Left lung (tissue), 4 donors: ENCODE measurements at regions not wholly inside any gene's neighbourhood (a gene's known extent, or its start where the extent isn't known, plus 50 kb on each side); places are given as distances from the start of the nearest gene placed in this dataset.

Experiments used
- ATAC-seq: fragments of 200-7000 bp; cut with Tn5 transposase; one replicate; pipeline ENCODE4 v1.9.1; 2020; ENCODE audit warnings: moderate library complexity
- DNase-seq, 4 donors: peaks; one replicate each; pipeline ENCODE4 v3.0.0-alpha.2; 2013 to 2020
- H3K27ac ChIP-seq, 2 donors: fragments of 200-600 bp; sonication (generic) in 1 of 2; one replicate each; pipeline versions ENCODE4 v1.5.0 to v1.8.0; 2020 to 2021
- H3K27me3 ChIP-seq, 2 donors: fragments of 200-600 bp; sonication (generic) in 1 of 2; one replicate each; pipeline versions ENCODE4 v1.5.0 to v1.8.0; 2020 to 2021
- H3K36me3 ChIP-seq, 2 donors: fragments of 200-600 bp; sonication (generic) in 1 of 2; one replicate each; pipeline versions ENCODE4 v1.5.0 to v1.8.0; 2020 to 2021
- H3K4me1 ChIP-seq, 2 donors: fragments of 200-600 bp; one replicate each; pipeline ENCODE4 v1.8.0; 2021
- H3K4me3 ChIP-seq, 2 donors: fragments of 200-600 bp; sonication (generic) in 1 of 2; one replicate each; pipeline versions ENCODE4 v1.5.0 to v1.8.0; 2020 to 2021; ENCODE audit warnings: mild to moderate bottlenecking in 1 of 2
- H3K9me3 ChIP-seq, 2 donors: fragments of 200-600 bp; sonication (generic) in 1 of 2; one replicate each; pipeline versions ENCODE4 v1.5.0 to v1.8.0; 2020 to 2021
- intact Hi-C, 2 donors: fragments of 100-400 bp; cut with DNase I; formaldehyde crosslinking; loops; one replicate each; pipeline versions ENCODE4 v1.11.2 to v1.14.2; 2022
- TF ChIP-seq, protein P1 (sequence below), 2 donors: fragments of 200-600 bp; sonication (generic) in 1 of 2; IDR thresholded peaks; one replicate each; pipeline versions ENCODE4 v1.5.0 to v1.8.0; 2021; ENCODE audit warnings: antibody characterized with exemption in 2 of 2
- donor health status: DM: no; HTN: yes; CAD: no.
- donor health status: DM: no; HTN: no; CAD: no.

- Histone ChIP-seq H3K27me3 (no peaks in the 10 kb centered on the region), H3K9me3 (no peaks in the 10 kb centered on the region), H3K4me1 (no peaks in the 10 kb centered on the region), H3K36me3 (no peaks in the 10 kb centered on the region), H3K27ac (no peak overlapping the region), H3K4me3 (no peak overlapping the region)
- DNase-seq (no peak), ATAC-seq (no peak)
- TF ChIP-seq, protein P1, sequence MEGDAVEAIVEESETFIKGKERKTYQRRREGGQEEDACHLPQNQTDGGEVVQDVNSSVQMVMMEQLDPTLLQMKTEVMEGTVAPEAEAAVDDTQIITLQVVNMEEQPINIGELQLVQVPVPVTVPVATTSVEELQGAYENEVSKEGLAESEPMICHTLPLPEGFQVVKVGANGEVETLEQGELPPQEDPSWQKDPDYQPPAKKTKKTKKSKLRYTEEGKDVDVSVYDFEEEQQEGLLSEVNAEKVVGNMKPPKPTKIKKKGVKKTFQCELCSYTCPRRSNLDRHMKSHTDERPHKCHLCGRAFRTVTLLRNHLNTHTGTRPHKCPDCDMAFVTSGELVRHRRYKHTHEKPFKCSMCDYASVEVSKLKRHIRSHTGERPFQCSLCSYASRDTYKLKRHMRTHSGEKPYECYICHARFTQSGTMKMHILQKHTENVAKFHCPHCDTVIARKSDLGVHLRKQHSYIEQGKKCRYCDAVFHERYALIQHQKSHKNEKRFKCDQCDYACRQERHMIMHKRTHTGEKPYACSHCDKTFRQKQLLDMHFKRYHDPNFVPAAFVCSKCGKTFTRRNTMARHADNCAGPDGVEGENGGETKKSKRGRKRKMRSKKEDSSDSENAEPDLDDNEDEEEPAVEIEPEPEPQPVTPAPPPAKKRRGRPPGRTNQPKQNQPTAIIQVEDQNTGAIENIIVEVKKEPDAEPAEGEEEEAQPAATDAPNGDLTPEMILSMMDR (IDR thresholded peaks at IDR 0.05), result no peak
- intact Hi-C loops, result no loop called here
Observed at GRCh38 chrX:82912382-82912781, 595.7 kb upstream of the POU3F4 start.

GRCh38 chrX:82934980-82935379, 573.1 kb upstream of the POU3F4 start:
- DNase-seq (no peak), ATAC-seq (no peak)
- intact Hi-C loops, result no loop called here
- Histone ChIP-seq H3K4me1 (no peaks in the 10 kb centered on the region), H3K27me3 (peaks cover 0 to 3% of the 10 kb centered on the region in 2 donors), H3K27ac (no peak overlapping the region), H3K36me3 (no peaks in the 10 kb centered on the region), H3K9me3 (peaks cover 0 to 2% of the 10 kb centered on the region in 2 donors), H3K4me3 (no peak overlapping the region)
- TF ChIP-seq, protein P1 (IDR thresholded peaks at IDR 0.05), result no peak

DNA sequence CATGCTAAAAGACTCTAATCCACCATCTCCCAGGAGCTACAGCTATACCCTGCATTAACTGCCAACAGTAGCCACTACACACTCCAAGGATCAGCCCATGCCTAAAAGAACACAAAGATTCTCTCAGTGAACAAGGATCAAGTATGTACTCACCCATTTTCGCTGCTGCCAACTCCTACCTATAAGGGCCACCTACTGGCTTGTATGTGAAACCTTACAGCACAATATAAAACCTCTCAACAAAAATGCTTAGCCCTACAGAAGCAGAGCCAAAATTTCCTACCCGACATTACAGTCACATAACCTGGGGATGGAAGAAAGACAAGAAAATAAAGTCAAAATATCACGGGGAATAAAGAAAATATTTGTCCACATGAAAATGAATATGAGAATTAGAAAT, 562.8 kb upstream of the POU3F4 start:
- DNase-seq (no peak), ATAC-seq (no peak)
- no peak overlapping the region for H3K4me3 ChIP-seq
- intact Hi-C loops, result no loop called here
- H3K4me1 ChIP-seq, result no peaks in the 10 kb centered on the region
- TF ChIP-seq, protein P1 (IDR thresholded peaks at IDR 0.05), result no peak
- no peaks in the 10 kb centered on the region for H3K36me3 ChIP-seq
- H3K9me3 ChIP-seq, result no peaks in the 10 kb centered on the region
- no peak overlapping the region for H3K27ac ChIP-seq
- H3K27me3 ChIP-seq, result no peaks in the 10 kb centered on the region

- ATAC-seq, result no peak
- no peaks in the 10 kb centered on the region for H3K4me1 ChIP-seq
- H3K9me3 ChIP-seq, result no peaks in the 10 kb centered on the region
- intact Hi-C loops, result no loop called here
- H3K27me3 ChIP-seq, result no peaks in the 10 kb centered on the region
- DNase-seq, result no peak
- H3K27ac ChIP-seq, result no peak overlapping the region
- no peaks in the 10 kb centered on the region for H3K36me3 ChIP-seq
- H3K4me3 ChIP-seq, result no peak overlapping the region
- TF ChIP-seq, protein P1 (IDR thresholded peaks at IDR 0.05), result no peak
Observed at GRCh38 chrX:82961129-82961528, 547.0 kb upstream of the POU3F4 start.

GRCh38 chrX:82973646-82974045, 534.4 kb upstream of the POU3F4 start:
- H3K9me3 ChIP-seq, result no peaks in the 10 kb centered on the region
- H3K4me1 ChIP-seq, result no peaks in the 10 kb centered on the region
- intact Hi-C loops, result no loop called here
- H3K27me3 ChIP-seq, result no peaks in the 10 kb centered on the region
- no peak overlapping the region for H3K4me3 ChIP-seq
- TF ChIP-seq, protein P1 (IDR thresholded peaks at IDR 0.05), result no peak
- no peak overlapping the region for H3K27ac ChIP-seq
- ATAC-seq, result peak; percentile 84
- no peaks in the 10 kb centered on the region for H3K36me3 ChIP-seq
- peak in 2 of 4 donors; percentile 7 to 35 for DNase-seq
